Activated CD8-positive, alpha-beta T cell treated with anti-CD3 and anti-CD28 coated beads for 36 hours (primary cell): ENCODE measurements at regions not wholly inside any gene's neighbourhood (a gene's known extent, or its start where the extent isn't known, plus 50 kb on each side); places are given as distances from the start of the nearest gene placed in this dataset.

Experiments used
- ATAC-seq: fragments of 200-7000 bp; cut with Tn5 transposase; one replicate; pipeline ENCODE4 v1.10.0; 2021; ENCODE audit warnings: mild to moderate bottlenecking, moderate library complexity
- CTCF ChIA-PET: fragments of 350-600 bp; sonication (Branson Sonifier 250); formaldehyde crosslinking; loops from one replicate; lab custom pipeline; 2021; ENCODE audit warnings: antibody characterized with exemption; lab: Charles Lee
- POLR2A ChIA-PET: fragments of 350-600 bp; sonication (Branson Sonifier 250); formaldehyde crosslinking; loops from one replicate; lab custom pipeline; 2021; ENCODE audit warnings: antibody characterized with exemption; lab: Charles Lee
- DNase-seq: peaks from one replicate; pipeline ENCODE4 v3.0.0-alpha.2; 2020
- H3K27ac Mint-ChIP-seq: one replicate; pipeline ENCODE4 v1.8.0; 2021; ENCODE audit warnings: mild to moderate bottlenecking, mixed read lengths
- H3K27me3 Mint-ChIP-seq: one replicate; pipeline ENCODE4 v1.8.0; 2021; ENCODE audit warnings: mixed read lengths
- H3K36me3 Mint-ChIP-seq: one replicate; pipeline ENCODE4 v1.8.0; 2021; ENCODE audit warnings: low read depth, mixed read lengths
- H3K4me1 Mint-ChIP-seq: one replicate; pipeline ENCODE4 v1.8.0; 2021; ENCODE audit warnings: low read depth, mixed read lengths
- H3K4me3 Mint-ChIP-seq: one replicate; pipeline ENCODE4 v1.8.0; 2021; ENCODE audit warnings: mild to moderate bottlenecking, moderate library complexity, mixed read lengths
- H3K9me3 Mint-ChIP-seq: one replicate; pipeline ENCODE4 v1.8.0; 2021; ENCODE audit warnings: mixed read lengths
- CTCF ChIP-seq: fragments of 200-600 bp; IDR thresholded peaks from one replicate; pipeline ENCODE4 v1.8.0; 2022; ENCODE audit warnings: antibody characterized with exemption, mild to moderate bottlenecking
- intact Hi-C: fragments of 100-400 bp; cut with micrococcal nuclease; formaldehyde crosslinking; loops from one replicate; pipeline ENCODE4 v1.10.0; 2022

DNA sequence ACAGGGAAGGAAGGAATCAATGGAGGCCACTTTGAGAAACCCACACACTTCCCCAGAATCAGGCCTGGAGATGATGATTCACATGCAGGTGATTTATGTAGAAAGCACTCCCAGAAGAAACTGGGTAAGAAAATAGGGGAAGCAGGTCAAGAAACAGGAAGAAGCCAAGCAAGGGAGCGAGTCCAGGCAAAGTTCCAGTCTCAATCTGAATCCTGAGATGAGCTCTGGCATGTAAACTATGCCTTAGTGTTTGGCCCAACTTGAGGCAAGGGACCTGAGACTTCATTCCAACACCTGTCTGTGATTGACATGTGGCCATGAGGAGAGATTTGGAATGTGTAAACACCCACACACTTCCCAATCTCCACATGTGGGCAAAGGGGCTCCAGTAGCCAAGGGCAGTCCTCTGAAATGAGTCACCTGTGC is 61.6 kb upstream of the CTNNB1 start:
- intact Hi-C loops, result no loop called here
- Mint-ChIP-seq H3K9me3 (no peaks in the 10 kb centered on the region), H3K27me3 (no peaks in the 10 kb centered on the region), H3K27ac (no peak overlapping the region), H3K4me1 (no peaks in the 10 kb centered on the region), H3K36me3 (no peaks in the 10 kb centered on the region), H3K4me3 (no peak overlapping the region)
- no peak for ATAC-seq
- ChIA-PET CTCF (no interaction called here), POLR2A (no interaction called here)
- DNase-seq, result no peak
- TF ChIP-seq CTCF, result no peak

- POLR2A ChIA-PET, result interaction anchor here (0.7 to 0.9 kb wide), 2 partner anchors 14 to 38 kb away, joined by 3 read pairs; no protein-coding TSS in a partner anchor
These were observed 61.2 kb upstream of the CTNNB1 start for GRCh38 chr3:41138146-41138545.

DNA sequence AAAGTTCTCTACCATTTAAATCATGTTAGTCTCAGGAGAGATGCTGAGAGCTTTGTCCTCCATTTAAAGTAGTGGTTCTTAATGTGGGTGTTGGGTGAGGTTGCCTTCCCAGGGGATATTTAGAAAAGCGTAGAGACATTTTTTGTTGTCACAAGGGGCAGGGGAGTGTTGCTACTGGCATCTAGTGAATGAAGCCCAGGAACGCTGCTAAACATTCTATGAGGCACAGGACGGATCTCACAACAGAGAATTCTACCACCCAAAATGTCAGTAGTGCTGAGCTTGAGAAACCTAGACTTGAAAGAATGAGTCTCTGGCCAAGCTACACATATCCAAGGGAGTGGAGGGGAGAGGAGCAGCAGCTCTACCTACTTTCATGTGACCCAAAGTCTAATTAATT is 60.7 kb upstream of the CTNNB1 start:
- CTCF ChIA-PET, result no interaction called here
- DNase-seq (no peak), ATAC-seq (no peak)
- TF ChIP-seq CTCF, result no peak
- Mint-ChIP-seq H3K4me1 (no peaks in the 10 kb centered on the region), H3K36me3 (no peaks in the 10 kb centered on the region), H3K27me3 (no peaks in the 10 kb centered on the region), H3K9me3 (no peaks in the 10 kb centered on the region), H3K4me3 (no peak overlapping the region), H3K27ac (no peak overlapping the region)
- intact Hi-C loops, result no loop called here
- POLR2A ChIA-PET, result interaction anchor here (0.6 to 0.9 kb wide), 3 partner anchors 13 to 38 kb away, joined by 3 read pairs; no protein-coding TSS in a partner anchor

More at GRCh38 chr3:41138146-41138545, 61.2 kb upstream of the CTNNB1 start:
- intact Hi-C loops, result no loop called here
- Mint-ChIP-seq H3K4me1 (no peaks in the 10 kb centered on the region), H3K27ac (no peak overlapping the region), H3K27me3 (no peaks in the 10 kb centered on the region), H3K9me3 (no peaks in the 10 kb centered on the region), H3K36me3 (no peaks in the 10 kb centered on the region), H3K4me3 (no peak overlapping the region)
- ATAC-seq (no peak), DNase-seq (no peak)
- CTCF ChIA-PET, result no interaction called here
- no peak for TF ChIP-seq CTCF

GRCh38 chr3:41140242-41140641 is 59.1 kb upstream of the CTNNB1 start:
- Mint-ChIP-seq H3K4me3 (no peak overlapping the region), H3K4me1 (no peaks in the 10 kb centered on the region), H3K27ac (no peak overlapping the region), H3K27me3 (no peaks in the 10 kb centered on the region), H3K36me3 (no peaks in the 10 kb centered on the region), H3K9me3 (no peaks in the 10 kb centered on the region)
- ChIA-PET POLR2A (no interaction called here), CTCF (no interaction called here)
- ATAC-seq (no peak), DNase-seq (no peak)
- TF ChIP-seq CTCF, result no peak
- intact Hi-C loops, result no loop called here

DNA sequence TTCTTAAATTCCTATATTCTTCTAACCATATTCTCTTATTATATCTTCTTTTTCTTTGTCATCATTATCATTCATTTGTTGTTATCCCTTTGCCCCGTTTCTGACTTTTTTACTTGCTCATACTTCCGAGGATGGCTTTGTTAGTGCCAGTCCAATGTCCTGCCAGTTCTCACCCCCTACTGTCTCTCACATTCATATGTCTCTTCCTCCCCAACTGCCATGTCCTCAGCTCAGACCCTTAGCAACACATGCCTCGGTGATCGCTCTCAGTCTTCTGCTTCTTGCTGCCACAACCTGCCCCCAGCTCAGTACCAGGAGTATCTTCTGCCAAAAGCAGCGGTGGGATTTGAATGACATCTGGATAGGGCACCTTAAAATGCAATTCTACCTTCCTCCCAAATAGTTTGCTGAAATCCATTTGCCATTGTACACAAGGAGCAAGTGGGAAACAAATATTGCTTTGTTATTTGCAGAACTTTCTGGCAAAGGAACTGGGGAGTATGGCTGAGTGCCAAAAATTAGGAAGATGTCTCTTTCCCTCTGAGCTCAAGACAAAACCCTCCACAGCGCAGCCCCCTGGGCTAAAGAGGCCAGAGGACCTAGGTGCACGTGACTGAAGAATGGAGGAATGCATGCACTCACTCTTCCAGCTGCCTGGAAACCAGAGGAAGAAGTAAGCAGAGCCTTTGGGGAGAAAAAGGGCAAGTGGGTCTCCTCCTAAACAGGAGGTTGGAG is 57.7 kb upstream of the CTNNB1 start:
- H3K9me3 Mint-ChIP-seq, result peaks cover 2% of the 10 kb centered on the region
- H3K4me1 Mint-ChIP-seq, result no peaks in the 10 kb centered on the region
- TF ChIP-seq CTCF, result no peak
- no peak overlapping the region for H3K4me3 Mint-ChIP-seq
- no peak for ATAC-seq
- H3K36me3 Mint-ChIP-seq, result no peaks in the 10 kb centered on the region
- H3K27me3 Mint-ChIP-seq, result no peaks in the 10 kb centered on the region
- no peak for DNase-seq
- no peak overlapping the region for H3K27ac Mint-ChIP-seq
- ChIA-PET CTCF (no interaction called here), POLR2A (no interaction called here)
- intact Hi-C loops, result no loop called here
